HEK293 (cell line): ENCODE measurements at regions not wholly inside any gene's neighbourhood (a gene's known extent, or its start where the extent isn't known, plus 50 kb on each side); places are given as distances from the start of the nearest gene placed in this dataset.

Experiments used
- CTCF ChIA-PET: fragments of 350-600 bp; formaldehyde crosslinking; extraction: SDS; loops from one replicate; lab custom pipeline; 2021; ENCODE audit warnings: antibody characterized with exemption; lab: Yijun Ruan, JAX
- POLR2A ChIA-PET: fragments of 300-600 bp; formaldehyde crosslinking; extraction: SDS; loops from one replicate; lab custom pipeline; 2020; ENCODE audit warnings: antibody characterized with exemption, inconsistent platforms; lab: Yijun Ruan, JAX
- H3K27ac ChIP-seq: fragments of 200-500 bp; sonication (Bioruptor generic); 2 replicates; pipeline ENCODE4 v1.5.1; 2014; ENCODE audit warnings: low read depth, low read length, control low read depth, inconsistent platforms; ENCODE audit errors: extremely low read depth
- H3K36me3 ChIP-seq, 2 experiments: fragments of 200-500 bp in 1 of 2; sonication (Bioruptor generic) in 1 of 2; 1 replicate in 1 of 2; 2 replicates in 1 of 2; pipeline ENCODE4 v1.5.1; 2014 to 2017; ENCODE audit warnings: inconsistent platforms in 2 of 2, low read length in 2 of 2; ENCODE audit not compliant: control insufficient read depth in 2 of 2, insufficient read depth in 1 of 2
- H3K4me1 ChIP-seq: fragments of 200-500 bp; sonication (Bioruptor generic); 2 replicates; pipeline ENCODE4 v1.5.1; 2014; ENCODE audit warnings: mild to moderate bottlenecking, low read length, inconsistent platforms; ENCODE audit not compliant: control insufficient read depth, insufficient read depth
- H3K4me3 ChIP-seq: 2 replicates; pipeline ENCODE4 v1.5.1; 2011; ENCODE audit warnings: low read depth, mild to moderate bottlenecking, control low read depth, low read length, moderate library complexity
- H3K9me3 ChIP-seq: fragments of 200-500 bp; sonication (Bioruptor generic); 2 replicates; pipeline ENCODE4 v1.5.1; 2014; ENCODE audit warnings: low read depth, low read length, inconsistent platforms; ENCODE audit not compliant: control insufficient read depth, insufficient read depth
- EGR2 ChIP-seq: fragments of 450-650 bp; formaldehyde crosslinking; IDR thresholded peaks from 2 replicates; pipeline ENCODE4 v1.5.1; 2016; ENCODE audit warnings: low read depth, missing biosample characterization, missing genetic modification characterization
- GFI1B ChIP-seq: fragments of 450-650 bp; formaldehyde crosslinking; IDR thresholded peaks from 2 replicates; pipeline ENCODE4 v1.5.1; 2016; ENCODE audit warnings: missing biosample characterization, missing genetic modification characterization
- GLI2 ChIP-seq: fragments of 450-650 bp; formaldehyde crosslinking; IDR thresholded peaks from 2 replicates; pipeline ENCODE4; 2017; ENCODE audit warnings: missing biosample characterization, missing genetic modification characterization, low read depth, borderline replicate concordance
- GLI4 ChIP-seq: fragments of 450-650 bp; formaldehyde crosslinking; IDR thresholded peaks from 2 replicates; pipeline ENCODE4 v1.5.1; 2016; ENCODE audit warnings: missing biosample characterization, missing genetic modification characterization
- MEIS1 ChIP-seq: sonication (generic); formaldehyde crosslinking; IDR thresholded peaks from 2 replicates; pipeline ENCODE4 v1.8.1; 2022; ENCODE audit warnings: missing genetic modification reagents, mild to moderate bottlenecking, borderline replicate concordance
- MZF1 ChIP-seq: fragments of 450-650 bp; formaldehyde crosslinking; IDR thresholded peaks from 2 replicates; pipeline ENCODE4 v1.5.1; 2017; ENCODE audit warnings: missing biosample characterization, missing genetic modification characterization, borderline replicate concordance
- OSR2 ChIP-seq: fragments of 450-650 bp; formaldehyde crosslinking; IDR thresholded peaks from 2 replicates; pipeline ENCODE4 v1.5.1; 2016; ENCODE audit warnings: missing biosample characterization, missing genetic modification characterization
- ZBTB21 ChIP-seq: fragments of 450-650 bp; formaldehyde crosslinking; IDR thresholded peaks from 2 replicates; pipeline ENCODE4 v1.5.1; 2017; ENCODE audit warnings: missing biosample characterization, missing genetic modification characterization
- ZBTB7A ChIP-seq: fragments of 450-650 bp; formaldehyde crosslinking; IDR thresholded peaks from 2 replicates; pipeline ENCODE4 v1.5.1; 2016; ENCODE audit warnings: low read depth, missing biosample characterization, missing genetic modification characterization
- ZFP41 ChIP-seq: fragments of 450-650 bp; formaldehyde crosslinking; IDR thresholded peaks from 2 replicates; pipeline ENCODE4 v1.5.1; 2016; ENCODE audit warnings: missing biosample characterization, missing genetic modification characterization, borderline replicate concordance
- ZNF121 ChIP-seq: fragments of 450-650 bp; formaldehyde crosslinking; IDR thresholded peaks from 2 replicates; pipeline ENCODE4 v1.5.1; 2016; ENCODE audit warnings: missing biosample characterization, missing genetic modification characterization
- ZNF138 ChIP-seq: fragments of 450-650 bp; formaldehyde crosslinking; IDR thresholded peaks from 2 replicates; pipeline ENCODE4 v1.5.1; 2016; ENCODE audit warnings: missing biosample characterization, missing genetic modification characterization, borderline replicate concordance
- ZNF302 ChIP-seq: fragments of 450-650 bp; formaldehyde crosslinking; IDR thresholded peaks from 2 replicates; pipeline ENCODE4 v1.5.1; 2016; ENCODE audit warnings: missing biosample characterization, missing genetic modification characterization, low read depth
- ZNF510 ChIP-seq: fragments of 450-650 bp; formaldehyde crosslinking; IDR thresholded peaks from 2 replicates; pipeline ENCODE4 v1.5.1; 2018; ENCODE audit warnings: mild to moderate bottlenecking, missing genetic modification characterization, missing biosample characterization; ENCODE audit not compliant: insufficient replicate concordance
- ZNF571 ChIP-seq: fragments of 450-650 bp; formaldehyde crosslinking; IDR thresholded peaks from 2 replicates; pipeline ENCODE4 v1.5.0; 2017; ENCODE audit warnings: missing biosample characterization, missing genetic modification characterization
- ZNF610 ChIP-seq: fragments of 450-650 bp; formaldehyde crosslinking; IDR thresholded peaks from 2 replicates; pipeline ENCODE4 v1.5.1; 2016; ENCODE audit warnings: missing biosample characterization, missing genetic modification characterization, borderline replicate concordance
- ZNF621 ChIP-seq: fragments of 450-650 bp; formaldehyde crosslinking; IDR thresholded peaks from 2 replicates; pipeline ENCODE4 v1.5.1; 2017; ENCODE audit warnings: missing biosample characterization, missing genetic modification characterization
- ZNF747 ChIP-seq: fragments of 450-650 bp; formaldehyde crosslinking; IDR thresholded peaks from 2 replicates; pipeline ENCODE4 v1.5.1; 2016; ENCODE audit warnings: missing biosample characterization, missing genetic modification characterization
- TF ChIP-seq, protein P1 (sequence below): fragments of 450-650 bp; formaldehyde crosslinking; IDR thresholded peaks from 2 replicates; pipeline ENCODE4 v1.5.1; 2016; ENCODE audit warnings: missing biosample characterization, missing genetic modification characterization
- TF ChIP-seq, protein P2 (sequence below): fragments of 450-650 bp; formaldehyde crosslinking; IDR thresholded peaks from 2 replicates; pipeline ENCODE4 v1.5.1; 2016; ENCODE audit warnings: missing biosample characterization, missing genetic modification characterization
- TF ChIP-seq, protein P3 (sequence below): IDR thresholded peaks from 2 replicates; pipeline ENCODE4 v1.6.1; 2011; ENCODE audit warnings: mild to moderate bottlenecking, low read depth, low read length, borderline replicate concordance

DNA sequence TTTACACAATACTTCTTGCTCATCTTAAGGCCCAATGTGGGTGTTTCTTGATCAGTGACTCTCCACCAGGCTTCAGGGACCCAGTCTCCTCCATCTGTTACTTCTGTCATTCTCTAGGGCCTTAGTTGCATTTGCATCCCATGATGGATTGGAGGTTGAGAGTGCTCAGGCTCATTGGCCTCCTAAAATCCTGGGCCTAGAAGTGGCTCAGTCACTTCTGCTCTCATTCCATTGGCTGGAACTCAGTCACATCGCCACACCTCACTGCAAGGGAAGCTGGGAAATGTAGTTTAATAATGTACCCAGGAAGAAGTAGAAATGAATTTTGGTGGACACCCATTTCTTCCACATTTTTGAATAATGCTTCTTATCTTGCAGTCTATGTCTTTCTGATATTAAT, 223.5 kb downstream of the HRH4 start:
- no peak overlapping the region for H3K27ac ChIP-seq
- ChIA-PET CTCF (interaction anchor here (0.6 kb wide), 1 partner anchor 45 kb away, joined by 3 read pairs; no protein-coding TSS in a partner anchor), POLR2A (no interaction called here)

DNA sequence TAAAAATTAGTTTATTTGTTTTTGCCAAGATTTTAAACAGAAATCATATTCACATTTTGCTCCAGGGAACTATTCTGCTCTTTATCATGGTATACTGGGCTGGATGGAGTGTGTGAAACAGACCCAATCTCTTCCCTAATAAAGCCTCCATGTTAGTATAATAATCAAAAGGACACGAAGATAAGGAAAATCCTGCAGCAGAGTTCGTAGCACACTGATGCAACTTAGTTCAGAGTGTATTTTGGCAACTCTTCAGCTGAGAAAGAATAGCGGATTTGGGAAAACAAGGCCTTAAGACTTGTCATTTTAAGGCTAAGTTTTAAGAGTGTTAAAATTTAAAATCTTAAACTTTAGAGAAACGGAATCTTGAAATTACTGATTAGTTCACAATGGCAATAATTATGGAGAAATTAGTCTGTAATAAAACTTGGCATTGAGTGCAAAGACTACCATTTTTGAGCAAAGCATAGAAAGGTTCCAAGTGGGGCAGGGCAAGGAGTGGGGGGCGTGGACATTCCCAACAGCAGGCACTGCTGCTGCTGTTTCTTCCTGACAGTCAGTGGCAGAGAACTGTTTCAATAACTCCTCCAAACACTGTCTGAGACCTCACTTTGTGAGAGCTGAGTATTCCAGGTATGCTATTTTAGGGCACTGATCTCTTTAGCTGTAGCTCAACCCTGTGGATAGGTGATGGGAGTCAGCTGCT, 225.0 kb downstream of the HRH4 start:
- no peaks in the 10 kb centered on the region for H3K36me3 ChIP-seq
- CTCF ChIA-PET = no interaction called here
- H3K27ac ChIP-seq = no peak overlapping the region
- H3K4me1 ChIP-seq = no peaks in the 10 kb centered on the region
- no peak overlapping the region for H3K4me3 ChIP-seq
- no peaks in the 10 kb centered on the region for H3K9me3 ChIP-seq
- POLR2A ChIA-PET = no interaction called here
- TF ChIP-seq ZNF571 (tag by site-specific recombination) (no peak), ZNF121 (no peak), ZBTB7A (tag by site-specific recombination) (no peak), EGR2 (tag by site-specific recombination) (no peak), ZBTB21 (tag by site-specific recombination) (no peak), GFI1B (no peak), ZNF138 (tag by site-specific recombination) (no peak), OSR2 (no peak), ZNF610 (tag by site-specific recombination) (no peak), MEIS1 (no peak), GLI4 (tag by site-specific recombination) (no peak)
- TF ChIP-seq, protein P1, sequence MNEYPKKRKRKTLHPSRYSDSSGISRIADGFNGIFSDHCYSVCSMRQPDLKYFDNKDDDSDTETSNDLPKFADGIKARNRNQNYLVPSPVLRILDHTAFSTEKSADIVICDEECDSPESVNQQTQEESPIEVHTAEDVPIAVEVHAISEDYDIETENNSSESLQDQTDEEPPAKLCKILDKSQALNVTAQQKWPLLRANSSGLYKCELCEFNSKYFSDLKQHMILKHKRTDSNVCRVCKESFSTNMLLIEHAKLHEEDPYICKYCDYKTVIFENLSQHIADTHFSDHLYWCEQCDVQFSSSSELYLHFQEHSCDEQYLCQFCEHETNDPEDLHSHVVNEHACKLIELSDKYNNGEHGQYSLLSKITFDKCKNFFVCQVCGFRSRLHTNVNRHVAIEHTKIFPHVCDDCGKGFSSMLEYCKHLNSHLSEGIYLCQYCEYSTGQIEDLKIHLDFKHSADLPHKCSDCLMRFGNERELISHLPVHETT (tag by site-specific recombination) = no peak
- TF ChIP-seq, protein P2, sequence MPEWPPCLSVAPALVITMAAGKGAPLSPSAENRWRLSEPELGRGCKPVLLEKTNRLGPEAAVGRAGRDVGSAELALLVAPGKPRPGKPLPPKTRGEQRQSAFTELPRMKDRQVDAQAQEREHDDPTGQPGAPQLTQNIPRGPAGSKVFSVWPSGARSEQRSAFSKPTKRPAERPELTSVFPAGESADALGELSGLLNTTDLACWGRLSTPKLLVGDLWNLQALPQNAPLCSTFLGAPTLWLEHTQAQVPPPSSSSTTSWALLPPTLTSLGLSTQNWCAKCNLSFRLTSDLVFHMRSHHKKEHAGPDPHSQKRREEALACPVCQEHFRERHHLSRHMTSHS (tag by site-specific recombination) = no peak

More for the DNA sequence above, 223.5 kb downstream of the HRH4 start:
- H3K4me1 ChIP-seq = no peaks in the 10 kb centered on the region
- H3K4me3 ChIP-seq = no peak overlapping the region
- no peaks in the 10 kb centered on the region for H3K36me3 ChIP-seq
- TF ChIP-seq ZNF621 (no peak), ZFP41 (tag by site-specific recombination) (no peak), MZF1 (tag by site-specific recombination) (no peak), ZNF747 (tag by site-specific recombination) (no peak), GLI2 (no peak), ZNF510 (no peak), ZNF302 (tag by site-specific recombination) (no peak)
- TF ChIP-seq, protein P3, sequence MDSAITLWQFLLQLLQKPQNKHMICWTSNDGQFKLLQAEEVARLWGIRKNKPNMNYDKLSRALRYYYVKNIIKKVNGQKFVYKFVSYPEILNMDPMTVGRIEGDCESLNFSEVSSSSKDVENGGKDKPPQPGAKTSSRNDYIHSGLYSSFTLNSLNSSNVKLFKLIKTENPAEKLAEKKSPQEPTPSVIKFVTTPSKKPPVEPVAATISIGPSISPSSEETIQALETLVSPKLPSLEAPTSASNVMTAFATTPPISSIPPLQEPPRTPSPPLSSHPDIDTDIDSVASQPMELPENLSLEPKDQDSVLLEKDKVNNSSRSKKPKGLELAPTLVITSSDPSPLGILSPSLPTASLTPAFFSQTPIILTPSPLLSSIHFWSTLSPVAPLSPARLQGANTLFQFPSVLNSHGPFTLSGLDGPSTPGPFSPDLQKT = no peak
- TF ChIP-seq, all 188 proteins: peak for 0
- H3K9me3 ChIP-seq = no peaks in the 10 kb centered on the region
